ENCODE measurements at regions not wholly inside any gene's neighbourhood (a gene's known extent, or its start where the extent isn't known, plus 50 kb on each side); places are given as distances from the start of the nearest gene placed in this dataset.

DNA sequence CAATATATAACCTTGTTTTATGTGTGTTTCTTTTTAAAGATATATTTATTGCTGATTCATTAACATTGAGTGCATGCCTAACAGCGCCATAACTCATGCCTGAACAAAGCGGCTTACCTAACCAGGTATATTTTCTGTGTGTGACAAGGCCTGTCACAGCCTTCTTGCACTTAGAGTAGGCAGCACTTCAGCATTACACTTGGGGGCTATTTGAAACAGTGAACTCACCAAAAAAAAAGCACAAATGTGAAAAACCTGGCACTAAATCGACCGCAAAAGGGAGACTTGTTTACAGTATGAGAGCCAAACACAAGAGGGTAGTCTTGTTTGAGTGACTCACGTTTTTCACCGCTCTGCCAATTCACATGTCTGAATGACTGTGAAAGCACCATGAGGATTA lies 111.7 kb downstream of the DISP1 start:
- CTCF ChIA-PET, result no interaction called here
- Histone ChIP-seq H3K4me3 (ENCODE audit: low read length) (no peak overlapping the region), H3K27ac (ENCODE audit: low read depth, low read length) (no peak overlapping the region), H3K9me3 (ENCODE audit: low read length) (no peaks in the 10 kb centered on the region), H3K27me3 (ENCODE audit: insufficient read depth, low read length, poor library complexity, severe bottlenecking) (no peaks in the 10 kb centered on the region), H3K4me1 (ENCODE audit: insufficient read depth, low read length) (no peaks in the 10 kb centered on the region), H3K36me3 (ENCODE audit: insufficient read depth, low read length) (no peaks in the 10 kb centered on the region)
- Mint-ChIP-seq H3K36me3 (peaks cover 0 to 8% (median 0%) of the 10 kb centered on the region in 3 donors), H3K4me1 (no peaks in the 10 kb centered on the region), H3K9me3 (no peaks in the 10 kb centered on the region), H3K27ac (no peak overlapping the region), H3K4me3 (no peak overlapping the region), H3K27me3 (no peaks in the 10 kb centered on the region)
- POLR2A ChIA-PET, result no interaction called here
- DNase-seq, result no peak

DNA sequence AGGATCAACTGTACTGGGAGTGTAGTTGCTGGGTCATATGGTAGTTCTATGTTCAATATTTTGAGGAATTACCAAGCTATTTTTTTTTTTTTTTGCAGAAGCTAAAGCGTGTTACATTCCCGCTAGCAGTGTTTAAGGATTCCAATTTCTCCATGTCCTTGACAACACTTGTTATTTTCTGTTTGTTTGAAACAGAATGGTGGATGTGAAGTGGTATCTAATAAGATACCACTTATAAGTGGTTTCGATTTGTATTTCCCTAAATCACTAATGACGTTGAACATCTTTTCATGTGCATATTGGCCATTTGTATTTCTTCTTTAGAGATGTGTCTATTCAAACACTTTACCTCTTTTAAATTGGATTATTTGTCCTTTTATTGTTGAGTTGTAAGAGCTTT lies 112.2 kb downstream of the DISP1 start:
- Mint-ChIP-seq H3K36me3 (peaks cover 0 to 8% (median 0%) of the 10 kb centered on the region in 3 donors), H3K27ac (no peak overlapping the region), H3K9me3 (no peaks in the 10 kb centered on the region), H3K4me3 (no peak overlapping the region), H3K27me3 (no peaks in the 10 kb centered on the region), H3K4me1 (no peaks in the 10 kb centered on the region)
- H3K9me3 ChIP-seq (ENCODE audit: low read length), result no peaks in the 10 kb centered on the region
- DNase-seq, result no peak
- H3K4me1 ChIP-seq (ENCODE audit: insufficient read depth, low read length), result no peaks in the 10 kb centered on the region
- no peaks in the 10 kb centered on the region for H3K27me3 ChIP-seq (ENCODE audit: insufficient read depth, low read length, poor library complexity, severe bottlenecking)
- CTCF ChIA-PET, result no interaction called here
- H3K36me3 ChIP-seq (ENCODE audit: insufficient read depth, low read length), result no peaks in the 10 kb centered on the region
- no peak overlapping the region for H3K4me3 ChIP-seq (ENCODE audit: low read length)
- POLR2A ChIA-PET, result no interaction called here
- H3K27ac ChIP-seq (ENCODE audit: low read depth, low read length), result no peak overlapping the region

DNA sequence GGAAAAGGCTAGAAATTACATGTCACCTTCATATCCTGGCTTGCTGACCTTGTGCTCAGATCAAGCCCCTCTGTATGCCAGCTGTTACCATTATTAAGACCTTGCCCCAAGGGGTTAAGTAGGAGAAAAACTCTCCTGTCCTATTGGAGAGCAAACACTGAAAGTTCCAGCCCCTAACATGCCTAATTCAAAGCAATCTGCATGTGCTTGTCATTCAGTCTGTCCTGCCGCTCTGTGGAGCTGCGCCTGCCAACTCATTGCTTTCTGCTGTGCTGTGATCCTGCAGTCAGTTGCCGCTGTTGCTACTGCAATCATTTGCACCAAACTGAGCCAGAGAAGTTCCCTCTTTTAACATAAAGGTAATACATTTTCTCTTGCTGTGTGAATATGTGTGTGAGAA lies 113.4 kb downstream of the DISP1 start:
- CTCF ChIA-PET, result no interaction called here
- Histone ChIP-seq H3K4me3 (ENCODE audit: low read length) (no peak overlapping the region), H3K27ac (ENCODE audit: low read depth, low read length) (no peak overlapping the region), H3K9me3 (ENCODE audit: low read length) (no peaks in the 10 kb centered on the region), H3K36me3 (ENCODE audit: insufficient read depth, low read length) (no peaks in the 10 kb centered on the region), H3K27me3 (ENCODE audit: insufficient read depth, low read length, poor library complexity, severe bottlenecking) (no peaks in the 10 kb centered on the region), H3K4me1 (ENCODE audit: insufficient read depth, low read length) (no peaks in the 10 kb centered on the region)
- Mint-ChIP-seq H3K36me3 (peaks cover 0 to 8% (median 0%) of the 10 kb centered on the region in 3 donors), H3K27me3 (no peaks in the 10 kb centered on the region), H3K27ac (no peak overlapping the region), H3K9me3 (no peaks in the 10 kb centered on the region), H3K4me1 (no peaks in the 10 kb centered on the region), H3K4me3 (no peak overlapping the region)
- POLR2A ChIA-PET, result no interaction called here
- no peak for DNase-seq

DNA sequence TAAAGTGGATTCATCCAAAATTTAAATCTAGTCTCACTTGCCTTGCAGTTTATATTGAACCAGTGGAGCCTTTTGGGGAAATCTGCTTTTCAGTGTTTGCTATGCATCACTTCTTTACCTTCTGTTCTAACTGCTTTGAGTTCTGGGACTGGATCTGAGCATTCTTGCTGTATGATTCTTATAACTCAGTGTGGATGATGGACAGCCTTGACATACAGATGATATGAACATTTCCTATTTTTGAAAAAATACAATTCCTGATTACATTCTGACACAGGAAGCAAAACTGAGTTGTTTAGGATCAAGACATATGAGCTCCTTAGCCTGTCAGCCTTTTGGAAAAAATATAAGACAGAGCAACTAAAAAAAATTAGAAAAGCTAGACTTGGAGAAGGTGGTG lies 115.2 kb downstream of the DISP1 start:
- Histone ChIP-seq H3K4me3 (ENCODE audit: low read length) (no peak overlapping the region), H3K27ac (ENCODE audit: low read depth, low read length) (no peak overlapping the region), H3K9me3 (ENCODE audit: low read length) (no peaks in the 10 kb centered on the region), H3K27me3 (ENCODE audit: insufficient read depth, low read length, poor library complexity, severe bottlenecking) (no peaks in the 10 kb centered on the region), H3K4me1 (ENCODE audit: insufficient read depth, low read length) (no peaks in the 10 kb centered on the region), H3K36me3 (ENCODE audit: insufficient read depth, low read length) (no peaks in the 10 kb centered on the region)
- Mint-ChIP-seq H3K4me1 (no peaks in the 10 kb centered on the region), H3K4me3 (no peak overlapping the region), H3K27ac (no peak overlapping the region), H3K36me3 (peaks cover 0 to 8% (median 0%) of the 10 kb centered on the region in 3 donors), H3K9me3 (no peaks in the 10 kb centered on the region), H3K27me3 (no peaks in the 10 kb centered on the region)
- no peak for DNase-seq
- POLR2A ChIA-PET, result no interaction called here
- CTCF ChIA-PET, result interaction anchor here (1.5 kb wide), 1 partner anchor 204 kb away, joined by 3 read pairs; no protein-coding TSS in a partner anchor

DNA sequence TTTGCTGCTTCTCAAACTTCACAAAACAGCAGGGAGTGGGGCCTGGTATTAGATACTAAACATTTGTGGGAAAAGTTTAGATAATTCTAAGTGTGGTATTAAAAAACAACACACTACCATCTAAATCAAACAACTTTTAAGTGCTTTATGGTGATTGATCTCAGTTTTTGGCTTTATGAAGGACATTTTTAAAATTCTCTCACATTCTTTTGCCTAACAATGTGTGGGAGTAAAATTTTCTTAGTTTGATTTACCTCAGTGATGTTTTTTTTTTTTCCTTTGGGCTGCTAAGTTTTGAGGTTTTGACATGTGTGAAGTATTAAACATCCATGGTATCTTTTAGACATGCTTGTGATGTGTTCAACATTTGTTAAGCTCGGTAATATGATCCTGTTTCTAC lies 116.2 kb downstream of the DISP1 start:
- peaks cover 0 to 7% (median 0%) of the 10 kb centered on the region in 3 donors for H3K36me3 Mint-ChIP-seq
- Histone ChIP-seq H3K4me3 (ENCODE audit: low read length) (no peak overlapping the region), H3K27ac (ENCODE audit: low read depth, low read length) (no peak overlapping the region), H3K9me3 (ENCODE audit: low read length) (no peaks in the 10 kb centered on the region), H3K27me3 (ENCODE audit: insufficient read depth, low read length, poor library complexity, severe bottlenecking) (no peaks in the 10 kb centered on the region), H3K36me3 (ENCODE audit: insufficient read depth, low read length) (no peaks in the 10 kb centered on the region), H3K4me1 (ENCODE audit: insufficient read depth, low read length) (no peaks in the 10 kb centered on the region)
- ChIA-PET POLR2A (no interaction called here), CTCF (interaction anchor here (1.5 kb wide), 1 partner anchor 203 kb away, joined by 3 read pairs; no protein-coding TSS in a partner anchor)
- DNase-seq, result no peak
- no peak overlapping the region for H3K4me3 Mint-ChIP-seq
- H3K27ac Mint-ChIP-seq, result peak overlapping the region in 1 of 8 donors; percentile 71
- H3K27me3 Mint-ChIP-seq, result no peaks in the 10 kb centered on the region
- no peaks in the 10 kb centered on the region for H3K9me3 Mint-ChIP-seq
- no peaks in the 10 kb centered on the region for H3K4me1 Mint-ChIP-seq

DNA sequence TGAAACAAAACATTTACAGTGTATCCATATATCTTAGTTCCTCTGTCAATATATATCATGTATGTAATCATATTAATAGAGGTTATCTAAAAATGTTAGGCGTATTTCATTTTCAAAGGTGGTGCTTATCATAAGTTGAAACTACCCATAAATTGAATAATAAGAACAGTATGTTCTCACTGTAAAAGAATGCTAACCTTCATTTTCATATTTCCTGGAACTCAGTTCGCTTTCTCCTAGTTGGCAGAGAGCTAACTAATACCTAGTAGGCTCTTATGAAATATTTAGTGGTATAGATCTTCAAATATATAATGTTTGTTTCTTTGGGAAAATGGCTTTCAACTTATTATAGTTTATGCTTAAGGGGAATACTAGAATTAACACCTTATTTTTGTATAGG lies 118.4 kb downstream of the DISP1 start:
- no peak for DNase-seq
- Mint-ChIP-seq H3K27me3 (no peaks in the 10 kb centered on the region), H3K4me1 (no peaks in the 10 kb centered on the region), H3K27ac (no peak overlapping the region), H3K4me3 (no peak overlapping the region), H3K36me3 (peaks cover 0 to 3% (median 0%) of the 10 kb centered on the region in 3 donors), H3K9me3 (no peaks in the 10 kb centered on the region)
- H3K27me3 ChIP-seq (ENCODE audit: insufficient read depth, low read length, poor library complexity, severe bottlenecking), result no peaks in the 10 kb centered on the region
- H3K4me1 ChIP-seq (ENCODE audit: insufficient read depth, low read length), result no peaks in the 10 kb centered on the region
- H3K36me3 ChIP-seq (ENCODE audit: insufficient read depth, low read length), result no peaks in the 10 kb centered on the region
- H3K4me3 ChIP-seq (ENCODE audit: low read length), result no peak overlapping the region
- H3K27ac ChIP-seq (ENCODE audit: low read depth, low read length), result no peak overlapping the region
- ChIA-PET CTCF (no interaction called here), POLR2A (no interaction called here)
- no peaks in the 10 kb centered on the region for H3K9me3 ChIP-seq (ENCODE audit: low read length)

DNA sequence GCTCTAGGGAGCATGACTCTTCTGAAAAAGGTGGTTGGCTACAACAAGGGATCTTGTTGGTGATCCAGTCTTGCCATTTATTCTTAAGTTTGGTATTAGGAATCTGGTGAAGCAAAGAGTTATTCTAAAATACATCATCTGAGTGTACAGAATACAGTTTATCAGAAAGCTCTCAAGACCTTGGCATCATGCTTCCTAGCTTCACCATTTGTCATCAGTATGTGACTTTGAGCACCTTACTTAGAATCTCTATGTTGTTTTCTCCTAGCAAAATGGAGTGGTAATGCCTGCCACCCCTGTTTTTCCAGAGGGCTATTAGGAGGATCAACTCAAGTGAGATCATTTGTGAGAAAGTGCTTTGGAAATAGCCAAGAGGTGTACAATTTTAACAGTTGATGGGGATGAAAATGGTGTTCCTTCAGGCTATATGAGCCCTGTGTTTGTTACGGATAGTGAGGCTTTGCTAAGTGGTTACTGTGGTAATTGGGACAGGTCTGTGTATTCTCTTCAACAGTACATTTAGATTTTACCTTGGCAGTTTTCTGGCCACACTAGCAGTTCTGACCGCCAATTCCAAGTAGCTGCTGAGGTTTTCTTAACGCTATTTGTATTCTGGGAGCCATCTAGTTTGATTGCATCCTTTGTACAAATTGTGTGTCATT lies 120.5 kb downstream of the DISP1 start:
- Histone ChIP-seq H3K36me3 (ENCODE audit: insufficient read depth, low read length) (no peaks in the 10 kb centered on the region), H3K4me1 (ENCODE audit: insufficient read depth, low read length) (no peaks in the 10 kb centered on the region), H3K27me3 (ENCODE audit: insufficient read depth, low read length, poor library complexity, severe bottlenecking) (no peaks in the 10 kb centered on the region), H3K9me3 (ENCODE audit: low read length) (no peaks in the 10 kb centered on the region), H3K27ac (ENCODE audit: low read depth, low read length) (no peak overlapping the region), H3K4me3 (ENCODE audit: low read length) (no peak overlapping the region)
- ChIA-PET CTCF (no interaction called here), POLR2A (no interaction called here)
- no peaks in the 10 kb centered on the region for H3K4me1 Mint-ChIP-seq
- H3K27ac Mint-ChIP-seq, result no peak overlapping the region
- no peaks in the 10 kb centered on the region for H3K9me3 Mint-ChIP-seq
- no peaks in the 10 kb centered on the region for H3K27me3 Mint-ChIP-seq
- H3K4me3 Mint-ChIP-seq, result no peak overlapping the region
- H3K36me3 Mint-ChIP-seq, result no peaks in the 10 kb centered on the region
- DNase-seq, result no peak

DNA sequence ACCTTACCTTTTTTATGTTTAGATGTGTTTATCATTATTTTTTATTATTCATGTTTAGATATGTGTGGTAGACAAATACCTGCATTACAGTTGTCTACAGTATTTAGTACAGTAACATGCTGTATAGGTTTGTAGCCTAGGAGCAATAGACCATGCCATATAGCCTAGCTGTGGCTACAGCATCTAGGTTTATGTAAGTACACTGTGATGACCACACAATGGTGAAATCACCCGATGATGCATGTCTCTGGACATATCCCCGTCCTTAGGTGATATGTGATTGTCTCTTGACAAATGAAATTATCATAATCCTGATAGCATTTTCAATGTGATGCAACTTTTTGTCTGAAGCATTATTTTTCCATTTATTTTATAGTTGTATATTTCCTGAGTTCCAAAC lies 121.2 kb downstream of the DISP1 start:
- Histone ChIP-seq H3K4me1 (ENCODE audit: insufficient read depth, low read length) (no peaks in the 10 kb centered on the region), H3K9me3 (ENCODE audit: low read length) (no peaks in the 10 kb centered on the region), H3K4me3 (ENCODE audit: low read length) (no peak overlapping the region), H3K36me3 (ENCODE audit: insufficient read depth, low read length) (no peaks in the 10 kb centered on the region), H3K27ac (ENCODE audit: low read depth, low read length) (no peak overlapping the region), H3K27me3 (ENCODE audit: insufficient read depth, low read length, poor library complexity, severe bottlenecking) (no peaks in the 10 kb centered on the region)
- ChIA-PET CTCF (no interaction called here), POLR2A (no interaction called here)
- DNase-seq, result no peak
- Mint-ChIP-seq H3K27ac (no peak overlapping the region), H3K9me3 (no peaks in the 10 kb centered on the region), H3K4me3 (no peak overlapping the region), H3K36me3 (no peaks in the 10 kb centered on the region), H3K27me3 (no peaks in the 10 kb centered on the region), H3K4me1 (no peaks in the 10 kb centered on the region)

DNA sequence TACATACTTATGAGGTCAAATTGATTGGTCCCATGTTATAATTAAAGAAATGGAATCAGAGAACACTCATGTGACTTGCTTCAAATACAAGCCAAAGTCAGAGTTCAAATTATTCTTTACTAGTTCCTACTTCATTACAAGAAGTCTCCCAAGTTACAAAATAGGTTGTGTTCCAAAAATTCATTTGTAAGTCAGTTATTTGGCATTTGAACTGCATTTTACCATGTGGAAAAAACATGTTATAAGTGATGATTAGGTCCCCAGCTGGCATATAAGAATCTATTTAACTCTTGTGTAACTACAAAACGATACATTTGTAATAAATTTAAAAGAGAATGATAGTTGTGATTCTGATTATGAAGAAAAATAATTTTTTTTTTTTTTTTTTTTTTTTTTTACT lies 124.1 kb downstream of the DISP1 start:
- Mint-ChIP-seq H3K4me1 (no peaks in the 10 kb centered on the region), H3K4me3 (no peak overlapping the region), H3K9me3 (no peaks in the 10 kb centered on the region), H3K36me3 (peaks cover 10 to 14% (median 11%) of the 10 kb centered on the region in 3 donors), H3K27ac (no peak overlapping the region), H3K27me3 (no peaks in the 10 kb centered on the region)
- CTCF ChIA-PET, result no interaction called here
- POLR2A ChIA-PET, result no interaction called here
- DNase-seq, result no peak
- no peaks in the 10 kb centered on the region for H3K9me3 ChIP-seq (ENCODE audit: low read length)
- no peak overlapping the region for H3K4me3 ChIP-seq (ENCODE audit: low read length)
- no peaks in the 10 kb centered on the region for H3K27me3 ChIP-seq (ENCODE audit: insufficient read depth, low read length, poor library complexity, severe bottlenecking)
- no peaks in the 10 kb centered on the region for H3K4me1 ChIP-seq (ENCODE audit: insufficient read depth, low read length)
- no peaks in the 10 kb centered on the region for H3K36me3 ChIP-seq (ENCODE audit: insufficient read depth, low read length)
- no peak overlapping the region for H3K27ac ChIP-seq (ENCODE audit: low read depth, low read length)
